Kidney (tissue), 13 donors: ENCODE measurements at regions not wholly inside any gene's neighbourhood (a gene's known extent, or its start where the extent isn't known, plus 50 kb on each side); places are given as distances from the start of the nearest gene placed in this dataset.

Experiments
- DNase-seq, 5 donors: peaks; one replicate each; pipeline ENCODE4 v3.0.0-alpha.2; 2013 to 2020
- FAIRE-seq: peaks from 2 replicates; lab custom pipeline; 2012; peaks lifted over from hg19 to GRCh38; lab: Jason Lieb, UNC
- H3K27ac ChIP-seq, 2 donors: one replicate each; pipeline ENCODE4 v1.7.0; 2013; ENCODE audit warnings: low read depth in 2 of 2, low read length in 2 of 2, inconsistent platforms in 1 of 2
- H3K27me3 ChIP-seq: one replicate; pipeline ENCODE4 v1.7.1; 2013; ENCODE audit warnings: low read length, inconsistent platforms; ENCODE audit not compliant: control insufficient read depth, insufficient read depth
- H3K36me3 ChIP-seq, 3 donors: one replicate each; pipeline versions ENCODE4 v1.7.0 to v1.7.1; 2013; ENCODE audit warnings: low read length in 3 of 3, control low read depth in 1 of 3, inconsistent platforms in 1 of 3; ENCODE audit not compliant: insufficient read depth in 3 of 3, control insufficient read depth in 2 of 3
- H3K4me1 ChIP-seq, 3 donors: one replicate each; pipeline versions ENCODE4 v1.7.0 to v1.7.1; 2013; ENCODE audit warnings: low read length in 3 of 3, inconsistent platforms in 1 of 3, low read depth in 1 of 3; ENCODE audit not compliant: control insufficient read depth in 2 of 3, insufficient read depth in 2 of 3
- H3K4me3 ChIP-seq, 3 donors: one replicate each; pipeline versions ENCODE4 v1.7.0 to v1.8.1; 2013; ENCODE audit warnings: low read length in 3 of 3, control low read depth in 1 of 3, inconsistent platforms in 1 of 3
- H3K9ac ChIP-seq, 3 donors: one replicate each; pipeline versions ENCODE4 v1.7.0 to v1.7.1; 2013; ENCODE audit warnings: low read length in 3 of 3, control low read depth in 1 of 3, inconsistent platforms in 1 of 3
- H3K9me3 ChIP-seq, 3 donors: one replicate each; pipeline versions ENCODE4 v1.7.0 to v1.7.1; 2013; ENCODE audit warnings: low read length in 3 of 3, control low read depth in 1 of 3, inconsistent platforms in 1 of 3; ENCODE audit not compliant: control insufficient read depth in 2 of 3, insufficient read depth in 1 of 3
- intact Hi-C: fragments of 100-400 bp; cut with DNase I; formaldehyde crosslinking; loops from one replicate; pipeline ENCODE4 v1.11.1; 2022
- TF ChIP-seq, protein P1 (sequence below): IDR thresholded peaks from 3 replicates; pipeline ENCODE4 v1.5.1; 2012; ENCODE audit warnings: mild to moderate bottlenecking, moderate library complexity, borderline replicate concordance; ENCODE audit not compliant: insufficient read depth; ENCODE audit errors: extremely low read depth
- donor health status: control.
- donor health status: control.
- donor health status: control.
- donor health status: control.
- donor health status: control.
- donor health status: DM: yes; HTN: yes; CAD: no.
- donor health status: Normal renal cell carcinoma (clear cell type).

DNA sequence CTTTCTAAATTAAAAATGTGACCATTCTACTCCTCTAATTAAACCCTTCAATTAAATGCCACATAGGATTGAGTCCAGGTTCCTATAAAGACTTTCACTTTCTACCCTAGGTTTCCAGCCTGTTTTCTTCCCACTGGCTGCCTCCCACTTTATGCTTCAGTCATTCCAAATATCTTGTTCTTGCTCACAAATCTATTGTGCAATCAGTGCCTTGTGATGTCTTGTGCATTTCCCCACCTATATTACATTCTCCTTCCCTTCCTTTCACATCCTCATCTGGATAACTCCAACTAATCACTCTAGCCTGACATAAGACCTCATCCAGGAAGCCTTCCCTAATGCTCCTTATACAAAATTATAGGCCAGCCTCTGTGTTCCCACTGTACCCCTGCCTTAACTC, 281.7 kb upstream of the LRATD1 start:
- intact Hi-C loops: no loop called here
- DNase-seq (no peak), FAIRE-seq (no peak)
- H3K27me3 ChIP-seq: no peaks in the 10 kb centered on the region
- no peak overlapping the region for H3K9ac ChIP-seq
- H3K4me1 ChIP-seq: no peaks in the 10 kb centered on the region
- H3K4me3 ChIP-seq: no peak overlapping the region
- H3K27ac ChIP-seq: no peak overlapping the region
- no peaks in the 10 kb centered on the region for H3K36me3 ChIP-seq
- no peaks in the 10 kb centered on the region for H3K9me3 ChIP-seq
- TF ChIP-seq, protein P1, sequence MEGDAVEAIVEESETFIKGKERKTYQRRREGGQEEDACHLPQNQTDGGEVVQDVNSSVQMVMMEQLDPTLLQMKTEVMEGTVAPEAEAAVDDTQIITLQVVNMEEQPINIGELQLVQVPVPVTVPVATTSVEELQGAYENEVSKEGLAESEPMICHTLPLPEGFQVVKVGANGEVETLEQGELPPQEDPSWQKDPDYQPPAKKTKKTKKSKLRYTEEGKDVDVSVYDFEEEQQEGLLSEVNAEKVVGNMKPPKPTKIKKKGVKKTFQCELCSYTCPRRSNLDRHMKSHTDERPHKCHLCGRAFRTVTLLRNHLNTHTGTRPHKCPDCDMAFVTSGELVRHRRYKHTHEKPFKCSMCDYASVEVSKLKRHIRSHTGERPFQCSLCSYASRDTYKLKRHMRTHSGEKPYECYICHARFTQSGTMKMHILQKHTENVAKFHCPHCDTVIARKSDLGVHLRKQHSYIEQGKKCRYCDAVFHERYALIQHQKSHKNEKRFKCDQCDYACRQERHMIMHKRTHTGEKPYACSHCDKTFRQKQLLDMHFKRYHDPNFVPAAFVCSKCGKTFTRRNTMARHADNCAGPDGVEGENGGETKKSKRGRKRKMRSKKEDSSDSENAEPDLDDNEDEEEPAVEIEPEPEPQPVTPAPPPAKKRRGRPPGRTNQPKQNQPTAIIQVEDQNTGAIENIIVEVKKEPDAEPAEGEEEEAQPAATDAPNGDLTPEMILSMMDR: no peak

DNA sequence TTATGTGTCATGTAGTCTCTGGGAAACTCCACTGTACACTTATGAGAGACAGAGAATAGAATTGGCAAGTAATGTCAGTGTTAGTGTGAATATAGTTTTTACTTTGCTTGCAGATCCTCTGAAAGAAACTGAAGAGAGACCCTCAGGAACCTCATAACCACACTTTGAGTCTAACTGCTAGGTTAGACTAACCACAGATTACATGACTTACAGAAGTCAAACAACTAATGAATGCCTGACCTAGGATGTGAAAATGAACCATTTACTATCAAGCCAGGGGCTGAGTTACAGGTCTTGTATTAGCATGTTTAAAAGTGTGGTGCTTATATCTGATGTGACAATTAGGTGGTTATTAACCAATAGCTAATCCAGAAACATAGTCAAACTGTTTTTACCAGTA, 280.4 kb upstream of the LRATD1 start:
- no peak overlapping the region for H3K4me3 ChIP-seq
- TF ChIP-seq, protein P1: no peak
- H3K27ac ChIP-seq: no peak overlapping the region
- H3K27me3 ChIP-seq: no peaks in the 10 kb centered on the region
- FAIRE-seq: no peak
- no peaks in the 10 kb centered on the region for H3K9me3 ChIP-seq
- DNase-seq: no peak
- intact Hi-C loops: no loop called here
- no peak overlapping the region for H3K9ac ChIP-seq
- H3K4me1 ChIP-seq: no peaks in the 10 kb centered on the region
- no peaks in the 10 kb centered on the region for H3K36me3 ChIP-seq

DNA sequence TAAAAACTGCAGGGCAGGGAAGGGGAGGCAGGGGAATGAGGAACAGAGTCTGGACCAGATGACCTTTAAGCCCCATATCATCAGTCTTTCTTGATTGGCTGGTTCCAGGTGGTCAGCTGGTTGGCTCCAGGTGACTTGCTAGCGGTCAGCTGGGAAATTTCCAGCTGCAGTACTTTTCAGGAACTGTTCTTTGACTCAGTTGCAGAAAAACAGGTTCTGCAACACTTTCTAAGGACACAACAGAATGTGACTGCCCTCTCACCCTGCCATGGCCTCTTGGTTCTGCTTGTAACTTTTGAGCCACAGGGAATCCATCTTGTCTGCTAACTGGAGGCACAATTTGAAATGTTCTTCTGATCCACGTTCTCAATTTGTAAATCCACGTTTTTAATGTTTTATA, 278.3 kb upstream of the LRATD1 start:
- Histone ChIP-seq H3K9ac (no peak overlapping the region), H3K9me3 (no peaks in the 10 kb centered on the region), H3K4me1 (no peaks in the 10 kb centered on the region), H3K27me3 (no peaks in the 10 kb centered on the region), H3K4me3 (no peak overlapping the region), H3K27ac (no peak overlapping the region), H3K36me3 (no peaks in the 10 kb centered on the region)
- DNase-seq: no peak
- intact Hi-C loops: no loop called here
- TF ChIP-seq, protein P1: no peak
- no peak for FAIRE-seq

DNA sequence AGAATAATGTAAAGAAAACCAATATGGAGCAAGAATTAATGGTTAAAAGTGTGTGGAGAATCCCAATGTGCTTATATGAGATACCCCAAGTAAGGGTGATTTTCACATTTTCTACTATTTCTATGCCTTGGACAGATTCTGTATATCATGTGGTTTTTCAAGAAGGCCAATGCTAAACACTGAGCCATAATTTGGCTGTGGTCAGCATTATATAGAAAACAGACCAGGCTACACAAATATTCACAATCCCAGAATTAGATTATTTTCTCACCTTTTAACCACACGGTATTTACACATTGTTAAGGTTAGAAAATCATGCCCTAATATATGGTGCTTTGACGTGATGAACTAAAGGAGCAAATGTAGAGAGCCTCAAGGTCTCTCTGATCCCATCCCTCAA, 277.4 kb upstream of the LRATD1 start:
- no peaks in the 10 kb centered on the region for H3K4me1 ChIP-seq
- H3K4me3 ChIP-seq: no peak overlapping the region
- no peaks in the 10 kb centered on the region for H3K9me3 ChIP-seq
- no peak for DNase-seq
- H3K27ac ChIP-seq: no peak overlapping the region
- intact Hi-C loops: no loop called here
- no peaks in the 10 kb centered on the region for H3K27me3 ChIP-seq
- no peak for FAIRE-seq
- TF ChIP-seq, protein P1: no peak
- no peaks in the 10 kb centered on the region for H3K36me3 ChIP-seq
- H3K9ac ChIP-seq: no peak overlapping the region
